ENCODE measurements at regions not wholly inside any gene's neighbourhood (a gene's known extent, or its start where the extent isn't known, plus 50 kb on each side); places are given as distances from the start of the nearest gene placed in this dataset.
"Not testable (repeated sequence)": the region's sequence is repeated elsewhere in the genome, so short reads cannot be mapped to it uniquely, and the experiment has no call there.

DNA sequence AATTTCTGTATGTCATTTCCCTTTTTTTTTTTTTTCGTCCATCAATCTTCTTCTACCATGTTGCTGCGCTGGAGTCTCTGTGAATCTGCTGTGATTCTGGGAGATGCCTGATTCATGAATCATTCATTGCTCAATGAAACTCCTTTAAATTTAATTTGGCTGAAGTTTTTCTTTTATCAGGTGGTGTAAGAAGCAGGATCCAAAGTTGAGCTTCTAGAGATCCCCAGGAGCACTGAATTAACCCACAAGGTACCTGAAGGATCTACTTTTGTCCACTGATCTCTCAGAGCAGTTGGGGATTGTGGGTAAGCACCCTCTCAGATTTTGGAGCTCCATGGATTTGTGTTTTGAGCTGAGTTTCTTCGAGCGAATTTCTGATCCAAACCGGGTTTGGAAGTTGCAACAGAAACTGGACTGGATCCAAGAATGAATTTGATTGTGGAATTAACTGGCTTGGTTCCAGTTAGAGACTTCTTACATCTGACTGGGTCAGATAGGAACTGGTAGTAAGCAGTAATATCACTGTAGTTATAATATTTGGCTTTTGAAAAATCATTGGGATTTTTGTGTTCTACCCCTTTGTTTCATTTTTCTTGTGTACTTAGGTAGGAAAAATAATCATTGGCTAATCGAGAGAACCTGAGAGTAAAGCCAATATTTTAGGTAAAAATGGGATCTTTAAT is 447.8 kb upstream of the TOM1L1 start:
- Histone ChIP-seq H3K27me3 (no peaks in the 10 kb centered on the region), H3K4me1 (no peaks in the 10 kb centered on the region), H3K27ac (no peak overlapping the region), H3K9me3 (no peaks in the 10 kb centered on the region), H3K36me3 (no peaks in the 10 kb centered on the region), H3K4me3 (no peak overlapping the region)
- intact Hi-C loops (cut with DNase I) = no loop called here
- TF ChIP-seq, protein P1, sequence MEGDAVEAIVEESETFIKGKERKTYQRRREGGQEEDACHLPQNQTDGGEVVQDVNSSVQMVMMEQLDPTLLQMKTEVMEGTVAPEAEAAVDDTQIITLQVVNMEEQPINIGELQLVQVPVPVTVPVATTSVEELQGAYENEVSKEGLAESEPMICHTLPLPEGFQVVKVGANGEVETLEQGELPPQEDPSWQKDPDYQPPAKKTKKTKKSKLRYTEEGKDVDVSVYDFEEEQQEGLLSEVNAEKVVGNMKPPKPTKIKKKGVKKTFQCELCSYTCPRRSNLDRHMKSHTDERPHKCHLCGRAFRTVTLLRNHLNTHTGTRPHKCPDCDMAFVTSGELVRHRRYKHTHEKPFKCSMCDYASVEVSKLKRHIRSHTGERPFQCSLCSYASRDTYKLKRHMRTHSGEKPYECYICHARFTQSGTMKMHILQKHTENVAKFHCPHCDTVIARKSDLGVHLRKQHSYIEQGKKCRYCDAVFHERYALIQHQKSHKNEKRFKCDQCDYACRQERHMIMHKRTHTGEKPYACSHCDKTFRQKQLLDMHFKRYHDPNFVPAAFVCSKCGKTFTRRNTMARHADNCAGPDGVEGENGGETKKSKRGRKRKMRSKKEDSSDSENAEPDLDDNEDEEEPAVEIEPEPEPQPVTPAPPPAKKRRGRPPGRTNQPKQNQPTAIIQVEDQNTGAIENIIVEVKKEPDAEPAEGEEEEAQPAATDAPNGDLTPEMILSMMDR (IDR thresholded peaks at IDR 0.05) = no peak
- no peak for DNase-seq (ENCODE audit: low spot score in 2 of 2)

DNA sequence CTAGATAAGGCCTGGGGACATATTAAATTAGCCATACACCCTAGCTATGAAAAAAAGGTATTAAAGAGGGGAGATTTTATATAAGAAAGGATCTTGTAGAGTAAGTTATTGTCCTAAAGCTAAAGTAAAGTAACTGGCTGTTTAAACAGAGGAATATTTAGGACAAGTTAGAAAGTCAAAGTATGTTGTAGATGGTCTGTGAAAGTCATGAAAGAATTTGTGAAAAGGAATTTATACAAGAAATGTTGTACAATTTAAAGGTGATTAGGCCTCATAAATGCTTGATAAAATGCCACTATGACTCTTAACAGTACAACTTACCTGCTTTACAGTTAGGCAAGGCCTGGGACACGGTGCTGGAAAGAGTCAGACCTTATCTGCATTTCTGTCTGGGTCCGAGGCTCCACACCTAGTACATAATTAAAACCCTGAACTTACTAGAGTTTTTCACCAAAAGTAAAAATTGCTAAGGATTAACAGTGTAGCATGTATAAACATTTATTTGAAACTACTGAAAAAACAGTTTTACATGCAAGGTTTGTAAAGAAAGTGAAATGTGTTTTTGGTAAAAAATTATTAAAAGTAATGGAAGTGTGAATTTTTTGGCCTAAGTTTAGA is 445.3 kb upstream of the TOM1L1 start:
- no peak overlapping the region for H3K27ac ChIP-seq
- no peaks in the 10 kb centered on the region for H3K9me3 ChIP-seq
- no peak for DNase-seq (ENCODE audit: low spot score in 2 of 2)
- TF ChIP-seq, protein P1 (IDR thresholded peaks at IDR 0.05) = no peak
- H3K4me3 ChIP-seq = no peak overlapping the region
- no peaks in the 10 kb centered on the region for H3K36me3 ChIP-seq
- no peaks in the 10 kb centered on the region for H3K4me1 ChIP-seq
- intact Hi-C loops (cut with DNase I) = no loop called here
- no peaks in the 10 kb centered on the region for H3K27me3 ChIP-seq

DNA sequence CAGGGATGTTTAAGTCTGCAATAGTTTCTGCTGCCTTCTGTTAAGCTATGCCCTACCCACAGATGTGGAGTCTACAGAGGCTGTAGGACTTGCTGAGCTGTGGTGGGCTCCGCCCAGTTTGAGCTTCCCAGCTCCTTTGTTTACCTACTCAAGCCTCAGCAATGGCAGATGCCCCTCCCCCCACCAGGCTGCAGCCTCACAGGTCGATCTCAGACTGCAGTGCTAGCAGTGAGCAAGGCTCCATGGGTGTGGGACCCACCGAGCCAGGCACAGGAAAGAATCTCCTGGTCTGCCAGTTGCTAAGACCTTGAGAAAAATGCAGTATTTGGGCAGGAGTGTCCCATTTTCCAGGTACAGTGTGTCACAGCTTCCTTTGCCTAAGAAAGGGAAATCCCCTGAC is 435.2 kb upstream of the TOM1L1 start:
- H3K4me1 ChIP-seq; H3K27ac ChIP-seq; intact Hi-C loops (cut with DNase I); H3K36me3 ChIP-seq; H3K4me3 ChIP-seq; H3K27me3 ChIP-seq; H3K9me3 ChIP-seq; DNase-seq (ENCODE audit: low spot score in 2 of 2): not testable (repeated sequence)

DNA sequence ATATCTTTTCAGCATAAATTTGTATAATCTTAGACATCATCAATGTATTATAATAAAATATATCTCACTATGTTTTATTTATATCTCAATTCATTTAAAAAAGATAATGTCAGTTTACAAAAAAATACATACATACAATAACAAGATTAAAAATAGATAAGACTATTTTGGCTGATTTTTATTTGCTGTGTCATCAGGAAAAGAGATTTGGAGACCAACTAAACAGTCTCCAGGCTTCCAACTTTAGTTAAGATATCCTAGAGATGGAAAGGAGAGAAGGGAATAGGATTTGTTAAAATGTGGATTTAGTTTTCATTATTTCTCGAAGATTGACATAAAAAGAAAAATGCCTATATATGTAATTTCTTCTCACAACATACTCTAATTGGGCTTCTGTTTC is 433.8 kb upstream of the TOM1L1 start:
- Histone ChIP-seq H3K27me3 (no peaks in the 10 kb centered on the region), H3K36me3 (no peaks in the 10 kb centered on the region), H3K4me1 (no peaks in the 10 kb centered on the region), H3K27ac (no peak overlapping the region), H3K4me3 (no peak overlapping the region), H3K9me3 (no peaks in the 10 kb centered on the region)
- DNase-seq (ENCODE audit: low spot score in 2 of 2) = no peak
- intact Hi-C loops (cut with DNase I) = no loop called here
- TF ChIP-seq, protein P1 (IDR thresholded peaks at IDR 0.05) = no peak

DNA sequence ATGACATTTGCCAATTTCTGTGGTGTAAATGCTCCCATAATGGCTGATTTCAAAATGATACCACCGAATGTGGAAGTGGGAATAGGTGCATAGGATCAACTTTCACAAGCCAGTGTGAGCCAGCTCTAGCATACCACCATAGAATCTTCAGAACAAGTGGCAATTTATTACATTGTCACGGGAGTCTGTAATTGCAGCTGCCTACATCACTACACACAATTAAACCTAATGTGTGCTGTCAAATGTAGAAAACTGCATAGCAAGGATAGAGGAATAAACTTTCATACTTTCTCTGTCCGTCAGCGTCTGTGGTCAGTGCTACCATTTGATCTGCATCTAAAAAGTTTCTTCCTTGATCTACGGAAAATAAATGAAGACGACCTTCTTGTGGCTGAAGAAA is 417.8 kb upstream of the TOM1L1 start:
- Histone ChIP-seq H3K27ac (no peak overlapping the region), H3K4me3 (no peak overlapping the region), H3K27me3 (no peaks in the 10 kb centered on the region), H3K4me1 (no peaks in the 10 kb centered on the region), H3K9me3 (no peaks in the 10 kb centered on the region), H3K36me3 (no peaks in the 10 kb centered on the region)
- TF ChIP-seq, protein P1 (IDR thresholded peaks at IDR 0.05) = no peak
- no peak for DNase-seq (ENCODE audit: low spot score in 2 of 2)
- intact Hi-C loops (cut with DNase I) = no loop called here

DNA sequence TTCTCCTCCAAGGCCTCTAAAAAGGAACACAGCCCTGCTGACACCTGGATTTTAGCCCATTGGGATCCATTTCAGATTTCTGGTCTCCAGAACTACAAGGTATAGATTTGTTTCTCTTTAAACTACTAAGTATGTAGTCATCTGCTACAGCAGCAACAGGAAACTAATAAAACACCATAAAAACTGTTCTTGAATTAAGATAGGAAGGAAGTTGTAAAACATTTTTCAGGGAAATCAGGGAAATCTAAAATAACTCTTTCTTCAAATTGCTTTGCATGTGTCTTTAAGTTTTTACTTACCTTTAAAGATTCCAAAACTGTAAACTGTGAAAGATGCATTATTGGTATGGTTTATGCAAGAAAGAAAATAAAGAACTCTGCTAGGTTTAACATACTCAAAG is 407.0 kb upstream of the TOM1L1 start:
- intact Hi-C loops (cut with DNase I) = no loop called here
- Histone ChIP-seq H3K4me1 (no peaks in the 10 kb centered on the region), H3K36me3 (no peaks in the 10 kb centered on the region), H3K4me3 (no peak overlapping the region), H3K27ac (no peak overlapping the region), H3K27me3 (no peaks in the 10 kb centered on the region), H3K9me3 (no peaks in the 10 kb centered on the region)
- DNase-seq (ENCODE audit: low spot score in 2 of 2) = no peak
- TF ChIP-seq, protein P1 (IDR thresholded peaks at IDR 0.05) = no peak
